ENCODE measurements at regions not wholly inside any gene's neighbourhood (a gene's known extent, or its start where the extent isn't known, plus 50 kb on each side); places are given as distances from the start of the nearest gene placed in this dataset.

GRCh38 chr7:106457678-106458077 lies 172.9 kb upstream of the NAMPT start:
- peaks cover 3 to 16% of the 10 kb centered on the region in 2 experiments for H3K4me1 ChIP-seq (ENCODE audit: control insufficient read depth in 1 of 2, insufficient read depth in 2 of 2, low read length in 2 of 2)
- WGBS (ENCODE audit: extremely low coverage, insufficient coverage, insufficient read length): no CpG with 5 or more reads among the region's 4 CpGs
- no peaks in the 10 kb centered on the region for H3K36me3 ChIP-seq (ENCODE audit: control insufficient read depth in 1 of 2, insufficient read depth in 2 of 2, low read length in 2 of 2)
- no peak overlapping the region for H3K4me3 ChIP-seq (ENCODE audit: low read depth, low read length)
- no peaks in the 10 kb centered on the region for H3K27me3 ChIP-seq (ENCODE audit: insufficient read depth, low read length)
- no peak overlapping the region for H2AK5ac ChIP-seq (ENCODE audit: low read length)
- no peak overlapping the region for H2BK12ac ChIP-seq (ENCODE audit: low read length)
- H4K12ac ChIP-seq (ENCODE audit: low read depth, low read length): no peak overlapping the region
- no peak overlapping the region for H4K91ac ChIP-seq (ENCODE audit: low read depth, low read length)
- DNase-seq: no peak
- no peak overlapping the region for H3K27ac ChIP-seq (ENCODE audit: low read depth, low read length)
- H4K8ac ChIP-seq (ENCODE audit: low read depth, low read length): no peak overlapping the region
- H3K9me3 ChIP-seq (ENCODE audit: insufficient read depth, low read depth, low read length): no peaks in the 10 kb centered on the region
- H3K4me2 ChIP-seq (ENCODE audit: low read length): no peak overlapping the region
- H2BK120ac ChIP-seq (ENCODE audit: insufficient read depth, low read length, poor library complexity): no peak overlapping the region
- H3K18ac ChIP-seq (ENCODE audit: low read length): no peak overlapping the region
- H3K14ac ChIP-seq (ENCODE audit: low read length): no peak overlapping the region
- H2BK5ac ChIP-seq (ENCODE audit: low read depth, low read length, poor library complexity): no peak overlapping the region
- no peak overlapping the region for H2AFZ ChIP-seq (ENCODE audit: insufficient read depth, low read length, poor library complexity)
- no peaks in the 10 kb centered on the region for H3K79me2 ChIP-seq (ENCODE audit: control insufficient read depth, insufficient read depth, low read length, poor library complexity)
- H3K23ac ChIP-seq (ENCODE audit: low read length): no peak overlapping the region
- H3K4ac ChIP-seq (ENCODE audit: low read depth, low read length): no peak overlapping the region
- H3K79me1 ChIP-seq (ENCODE audit: low read length): peaks cover 5% of the 10 kb centered on the region
- H3K9ac ChIP-seq (ENCODE audit: low read length): no peak overlapping the region

- no peak overlapping the region for H3K9ac ChIP-seq (ENCODE audit: low read length)
- H4K12ac ChIP-seq (ENCODE audit: low read depth, low read length): no peak overlapping the region
- H3K9me3 ChIP-seq (ENCODE audit: insufficient read depth, low read depth, low read length): no peaks in the 10 kb centered on the region
- no peak overlapping the region for H3K14ac ChIP-seq (ENCODE audit: low read length)
- H2AFZ ChIP-seq (ENCODE audit: insufficient read depth, low read length, poor library complexity): no peak overlapping the region
- H3K4ac ChIP-seq (ENCODE audit: low read depth, low read length): no peak overlapping the region
- no peak overlapping the region for H3K23ac ChIP-seq (ENCODE audit: low read length)
- H3K4me2 ChIP-seq (ENCODE audit: low read length): no peak overlapping the region
- no peak overlapping the region for H3K27ac ChIP-seq (ENCODE audit: low read depth, low read length)
- H4K91ac ChIP-seq (ENCODE audit: low read depth, low read length): no peak overlapping the region
- no peaks in the 10 kb centered on the region for H3K79me2 ChIP-seq (ENCODE audit: control insufficient read depth, insufficient read depth, low read length, poor library complexity)
- no peak overlapping the region for H2BK5ac ChIP-seq (ENCODE audit: low read depth, low read length, poor library complexity)
- H2AK5ac ChIP-seq (ENCODE audit: low read length): no peak overlapping the region
- H3K4me1 ChIP-seq (ENCODE audit: control insufficient read depth in 1 of 2, insufficient read depth in 2 of 2, low read length in 2 of 2): peaks cover 0 to 9% of the 10 kb centered on the region in 2 experiments
- no peaks in the 10 kb centered on the region for H3K36me3 ChIP-seq (ENCODE audit: control insufficient read depth in 1 of 2, insufficient read depth in 2 of 2, low read length in 2 of 2)
- no peaks in the 10 kb centered on the region for H3K27me3 ChIP-seq (ENCODE audit: insufficient read depth, low read length)
- H3K18ac ChIP-seq (ENCODE audit: low read length): no peak overlapping the region
- H3K4me3 ChIP-seq (ENCODE audit: low read depth, low read length): no peak overlapping the region
- no peak overlapping the region for H2BK12ac ChIP-seq (ENCODE audit: low read length)
- H4K8ac ChIP-seq (ENCODE audit: low read depth, low read length): no peak overlapping the region
- DNase-seq: no peak
- H3K79me1 ChIP-seq (ENCODE audit: low read length): peaks cover 2% of the 10 kb centered on the region
- no peak overlapping the region for H2BK120ac ChIP-seq (ENCODE audit: insufficient read depth, low read length, poor library complexity)
Measured at GRCh38 chr7:106456329-106456728, 171.5 kb upstream of the NAMPT start.

GRCh38 chr7:106452031-106452851 lies 167.5 kb upstream of the NAMPT start:
- no peak overlapping the region for H2BK5ac ChIP-seq (ENCODE audit: low read depth, low read length, poor library complexity)
- H3K36me3 ChIP-seq (ENCODE audit: control insufficient read depth in 1 of 2, insufficient read depth in 2 of 2, low read length in 2 of 2): no peaks in the 10 kb centered on the region
- no peak overlapping the region for H3K4me3 ChIP-seq (ENCODE audit: low read depth, low read length)
- no peak for DNase-seq
- H3K27me3 ChIP-seq (ENCODE audit: insufficient read depth, low read length): no peaks in the 10 kb centered on the region
- no peak overlapping the region for H3K23ac ChIP-seq (ENCODE audit: low read length)
- no peak overlapping the region for H2BK120ac ChIP-seq (ENCODE audit: insufficient read depth, low read length, poor library complexity)
- no peaks in the 10 kb centered on the region for H3K4me1 ChIP-seq (ENCODE audit: control insufficient read depth in 1 of 2, insufficient read depth in 2 of 2, low read length in 2 of 2)
- H3K4me2 ChIP-seq (ENCODE audit: low read length): no peak overlapping the region
- H3K27ac ChIP-seq (ENCODE audit: low read depth, low read length): no peak overlapping the region
- H3K14ac ChIP-seq (ENCODE audit: low read length): no peak overlapping the region
- H2BK12ac ChIP-seq (ENCODE audit: low read length): no peak overlapping the region
- WGBS (ENCODE audit: extremely low coverage, insufficient coverage, insufficient read length): no CpG with 5 or more reads among the region's 5 CpGs
- H3K79me1 ChIP-seq (ENCODE audit: low read length): no peaks in the 10 kb centered on the region
- no peak overlapping the region for H3K4ac ChIP-seq (ENCODE audit: low read depth, low read length)
- H3K79me2 ChIP-seq (ENCODE audit: control insufficient read depth, insufficient read depth, low read length, poor library complexity): no peaks in the 10 kb centered on the region
- H3K18ac ChIP-seq (ENCODE audit: low read length): no peak overlapping the region
- no peak overlapping the region for H3K9ac ChIP-seq (ENCODE audit: low read length)
- no peak overlapping the region for H4K12ac ChIP-seq (ENCODE audit: low read depth, low read length)
- H2AK5ac ChIP-seq (ENCODE audit: low read length): no peak overlapping the region
- no peak overlapping the region for H4K8ac ChIP-seq (ENCODE audit: low read depth, low read length)
- no peak overlapping the region for H2AFZ ChIP-seq (ENCODE audit: insufficient read depth, low read length, poor library complexity)
- H4K91ac ChIP-seq (ENCODE audit: low read depth, low read length): no peak overlapping the region
- H3K9me3 ChIP-seq (ENCODE audit: insufficient read depth, low read depth, low read length): peaks cover 4% of the 10 kb centered on the region

GRCh38 chr7:106451171-106451570 lies 166.4 kb upstream of the NAMPT start:
- Histone ChIP-seq H3K14ac (ENCODE audit: low read length) (no peak overlapping the region), H3K4me1 (ENCODE audit: control insufficient read depth in 1 of 2, insufficient read depth in 2 of 2, low read length in 2 of 2) (no peaks in the 10 kb centered on the region), H3K9ac (ENCODE audit: low read length) (no peak overlapping the region), H2AK5ac (ENCODE audit: low read length) (no peak overlapping the region), H2BK12ac (ENCODE audit: low read length) (no peak overlapping the region), H3K4ac (ENCODE audit: low read depth, low read length) (no peak overlapping the region), H3K18ac (ENCODE audit: low read length) (no peak overlapping the region), H3K23ac (ENCODE audit: low read length) (no peak overlapping the region), H3K4me2 (ENCODE audit: low read length) (no peak overlapping the region), H3K4me3 (ENCODE audit: low read depth, low read length) (no peak overlapping the region), H2BK5ac (ENCODE audit: low read depth, low read length, poor library complexity) (no peak overlapping the region), H4K12ac (ENCODE audit: low read depth, low read length) (no peak overlapping the region), H3K27ac (ENCODE audit: low read depth, low read length) (no peak overlapping the region), H2BK120ac (ENCODE audit: insufficient read depth, low read length, poor library complexity) (no peak overlapping the region), H2AFZ (ENCODE audit: insufficient read depth, low read length, poor library complexity) (no peak overlapping the region), H3K27me3 (ENCODE audit: insufficient read depth, low read length) (no peaks in the 10 kb centered on the region), H4K91ac (ENCODE audit: low read depth, low read length) (no peak overlapping the region), H3K9me3 (ENCODE audit: insufficient read depth, low read depth, low read length) (peaks cover 4% of the 10 kb centered on the region), H3K79me2 (ENCODE audit: control insufficient read depth, insufficient read depth, low read length, poor library complexity) (no peaks in the 10 kb centered on the region), H3K36me3 (ENCODE audit: control insufficient read depth in 1 of 2, insufficient read depth in 2 of 2, low read length in 2 of 2) (no peaks in the 10 kb centered on the region), H4K8ac (ENCODE audit: low read depth, low read length) (no peak overlapping the region), H3K79me1 (ENCODE audit: low read length) (no peaks in the 10 kb centered on the region)
- no CpG with 5 or more reads among the region's 4 CpGs for WGBS (ENCODE audit: extremely low coverage, insufficient coverage, insufficient read length)
- DNase-seq: no peak
